Lower leg skin (tissue), 3 donors: ENCODE measurements at regions not wholly inside any gene's neighbourhood (a gene's known extent, or its start where the extent isn't known, plus 50 kb on each side); places are given as distances from the start of the nearest gene placed in this dataset.

Experiments
- CTCF ChIP-seq, 3 donors: fragments of 450-650 bp; IDR thresholded peaks; one replicate each; pipeline ENCODE4 v1.5.1; 2016; ENCODE audit warnings: antibody characterized with exemption in 3 of 3, mild to moderate bottlenecking in 3 of 3, moderate library complexity in 2 of 3
- POLR2A ChIP-seq, 2 donors: fragments of 450-650 bp; IDR thresholded peaks; one replicate each; pipeline ENCODE4 v1.6.1; 2016 to 2017; ENCODE audit warnings: antibody characterized with exemption in 2 of 2, mild to moderate bottlenecking in 1 of 2, moderate library complexity in 1 of 2

GRCh38 chr10:108500396-108500795, 1335.9 kb upstream of the SORCS1 start:
- TF ChIP-seq CTCF (IDR thresholded peaks at IDR 0.05) (no peak), POLR2A (IDR thresholded peaks at IDR 0.05) (no peak)
